Brain microvascular endothelial cell (primary cell): ENCODE measurements at regions not wholly inside any gene's neighbourhood (a gene's known extent, or its start where the extent isn't known, plus 50 kb on each side); places are given as distances from the start of the nearest gene placed in this dataset.
A peak's percentile ranks its signal among the peaks of the same experiment; 100 is the strongest.
"Not testable (repeated sequence)": the region's sequence is repeated elsewhere in the genome, so short reads cannot be mapped to it uniquely, and the experiment has no call there.

Source experiments
- DNase-seq: peaks from one replicate; pipeline ENCODE4 v3.0.0-alpha.2; 2020
- H3K27ac ChIP-seq: fragments of 250-450 bp; sonication (Bioruptor Pico); 2 replicates; pipeline ENCODE4 v1.5.1; 2020; ENCODE audit warnings: mild to moderate bottlenecking, moderate library complexity
- H3K27me3 ChIP-seq: fragments of 250-450 bp; sonication (Bioruptor Pico); replicated peaks from 2 replicates; pipeline ENCODE4 v1.5.1; 2020; ENCODE audit warnings: mild to moderate bottlenecking
- H3K36me3 ChIP-seq: fragments of 250-450 bp; sonication (Bioruptor Pico); replicated peaks from 2 replicates; pipeline ENCODE4 v1.5.1; 2020; ENCODE audit warnings: mild to moderate bottlenecking
- H3K4me3 ChIP-seq: 2 replicates; pipeline ENCODE4 v1.5.1; 2011; ENCODE audit warnings: low read depth, mild to moderate bottlenecking, control low read depth, low read length, moderate library complexity
- in situ Hi-C: cut with HindIII; loops from 2 replicates; pipeline ENCODE4 v1.10.0; 2017; ENCODE audit warnings: low sequenced_read_pairs, low pct_ligation_motif_present
- TF ChIP-seq, protein P1 (sequence below): IDR thresholded peaks from 2 replicates; pipeline ENCODE4 v1.5.1; 2011; ENCODE audit warnings: low read depth, mild to moderate bottlenecking, moderate library complexity, low read length, control low read depth, inconsistent platforms; ENCODE audit errors: missing control alignments

DNA sequence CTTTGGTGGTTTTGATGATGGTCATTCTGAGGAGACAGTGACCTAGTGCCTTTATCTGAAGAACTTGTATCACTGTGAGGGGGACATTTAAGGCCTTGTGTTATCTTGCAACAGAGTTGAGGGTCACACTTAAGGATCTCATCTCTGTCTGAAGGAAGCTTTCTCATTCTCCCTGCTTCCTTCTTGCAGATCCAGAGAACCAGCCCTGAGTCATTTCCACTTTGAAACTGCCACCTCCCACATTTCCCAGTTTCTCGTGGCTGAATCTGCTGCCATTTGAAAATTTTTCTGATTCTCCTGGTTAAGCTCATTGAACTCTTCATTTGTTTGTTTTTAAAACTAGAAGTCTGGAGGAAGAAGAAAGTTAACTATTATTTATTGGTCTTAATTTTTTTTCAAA lies 190.2 kb upstream of the CDH11 start:
- Histone ChIP-seq H3K36me3 (no peaks in the 10 kb centered on the region), H3K27ac (peak overlapping the region; percentile 65), H3K4me3 (no peak overlapping the region), H3K27me3 (no peaks in the 10 kb centered on the region)
- in situ Hi-C loops: no loop called here
- TF ChIP-seq, protein P1, sequence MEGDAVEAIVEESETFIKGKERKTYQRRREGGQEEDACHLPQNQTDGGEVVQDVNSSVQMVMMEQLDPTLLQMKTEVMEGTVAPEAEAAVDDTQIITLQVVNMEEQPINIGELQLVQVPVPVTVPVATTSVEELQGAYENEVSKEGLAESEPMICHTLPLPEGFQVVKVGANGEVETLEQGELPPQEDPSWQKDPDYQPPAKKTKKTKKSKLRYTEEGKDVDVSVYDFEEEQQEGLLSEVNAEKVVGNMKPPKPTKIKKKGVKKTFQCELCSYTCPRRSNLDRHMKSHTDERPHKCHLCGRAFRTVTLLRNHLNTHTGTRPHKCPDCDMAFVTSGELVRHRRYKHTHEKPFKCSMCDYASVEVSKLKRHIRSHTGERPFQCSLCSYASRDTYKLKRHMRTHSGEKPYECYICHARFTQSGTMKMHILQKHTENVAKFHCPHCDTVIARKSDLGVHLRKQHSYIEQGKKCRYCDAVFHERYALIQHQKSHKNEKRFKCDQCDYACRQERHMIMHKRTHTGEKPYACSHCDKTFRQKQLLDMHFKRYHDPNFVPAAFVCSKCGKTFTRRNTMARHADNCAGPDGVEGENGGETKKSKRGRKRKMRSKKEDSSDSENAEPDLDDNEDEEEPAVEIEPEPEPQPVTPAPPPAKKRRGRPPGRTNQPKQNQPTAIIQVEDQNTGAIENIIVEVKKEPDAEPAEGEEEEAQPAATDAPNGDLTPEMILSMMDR: no peak
- peak; percentile 67 for DNase-seq

DNA sequence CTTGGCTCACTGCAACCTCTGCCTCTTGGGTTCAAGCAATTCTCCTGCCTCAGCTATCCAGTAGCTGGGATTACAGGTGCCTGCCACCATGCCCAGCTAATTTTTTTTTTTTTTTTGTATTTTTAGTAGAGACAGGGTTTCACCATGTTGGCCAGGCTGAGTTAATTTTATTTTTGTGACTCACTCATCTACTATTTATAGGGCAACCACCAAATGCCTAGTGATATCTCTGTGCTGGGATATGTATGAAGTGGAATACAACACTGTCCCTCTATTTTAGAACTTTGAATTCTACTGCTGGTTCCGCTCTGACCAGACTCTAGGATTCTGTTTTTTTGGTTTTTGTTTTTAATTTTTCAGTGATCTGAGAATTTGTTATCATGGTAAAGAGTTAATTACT lies 188.6 kb upstream of the CDH11 start:
- in situ Hi-C loops, DNase-seq, H3K27me3 ChIP-seq, H3K4me3 ChIP-seq, H3K36me3 ChIP-seq, H3K27ac ChIP-seq: not testable (repeated sequence)

DNA sequence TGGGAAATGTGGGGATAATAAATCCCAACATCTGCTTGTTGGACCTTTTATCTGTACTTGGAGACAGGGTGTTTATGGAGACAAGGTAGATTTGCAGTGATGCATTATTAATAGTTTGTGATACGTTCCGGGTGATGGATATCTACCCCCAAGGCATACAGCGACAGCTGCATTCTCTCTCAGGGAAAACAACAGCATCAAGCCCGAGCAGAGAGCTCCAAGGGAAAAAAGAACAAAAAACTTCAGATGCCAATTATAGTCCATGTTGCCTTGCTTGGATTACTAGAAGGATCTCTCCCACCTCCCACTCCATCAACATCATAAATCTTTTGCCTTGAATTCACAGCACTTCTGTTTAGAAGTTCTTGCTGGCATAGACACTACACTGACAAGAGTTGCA lies 187.5 kb upstream of the CDH11 start:
- DNase-seq: no peak
- TF ChIP-seq, protein P1: no peak

DNA sequence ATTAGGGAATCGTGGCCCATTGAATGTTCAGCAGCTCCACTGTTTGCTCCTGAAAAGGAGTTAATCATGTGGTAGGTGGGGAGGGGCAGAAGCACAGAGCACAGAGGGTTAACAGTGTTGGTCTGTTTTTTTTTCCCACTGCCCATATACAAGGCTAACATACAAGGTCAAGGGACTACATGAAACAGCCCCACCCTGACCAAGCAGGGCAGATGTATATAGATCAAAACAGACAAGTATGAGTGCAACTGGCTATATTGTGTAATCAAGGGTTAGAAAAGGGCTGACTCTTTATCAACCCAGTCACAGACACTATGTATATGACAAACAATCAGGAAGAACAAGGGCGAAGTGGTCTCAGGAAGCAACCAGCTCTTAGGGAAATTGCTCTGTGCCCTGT lies 186.6 kb upstream of the CDH11 start:
- no peak overlapping the region for H3K4me3 ChIP-seq
- DNase-seq: no peak
- H3K27me3 ChIP-seq: no peaks in the 10 kb centered on the region
- no peaks in the 10 kb centered on the region for H3K36me3 ChIP-seq
- TF ChIP-seq, protein P1: no peak
- no peak overlapping the region for H3K27ac ChIP-seq
- in situ Hi-C loops: no loop called here

More for the DNA sequence above, 187.5 kb upstream of the CDH11 start:
- Histone ChIP-seq H3K4me3 (no peak overlapping the region), H3K27me3 (no peaks in the 10 kb centered on the region), H3K36me3 (no peaks in the 10 kb centered on the region), H3K27ac (no peak overlapping the region)
- in situ Hi-C loops: no loop called here

DNA sequence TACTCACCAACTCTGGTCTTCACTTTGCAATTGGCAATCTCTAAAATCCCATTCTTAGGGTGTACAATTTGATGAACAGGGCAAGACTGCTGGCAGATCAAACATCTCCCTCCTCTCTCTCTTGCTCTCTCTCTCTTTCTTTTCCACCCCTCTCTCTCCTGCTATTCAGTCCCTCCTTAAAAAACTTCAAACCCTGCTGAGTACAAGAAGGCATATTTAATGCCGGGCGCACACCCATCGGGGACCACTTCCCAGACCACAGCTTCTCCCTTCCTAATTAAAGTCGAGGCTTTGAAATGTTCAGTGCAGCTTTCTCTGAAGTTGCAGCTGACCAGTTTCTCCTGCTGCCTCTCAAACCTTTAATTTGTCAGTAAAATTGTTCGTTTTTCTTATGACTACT lies 185.4 kb upstream of the CDH11 start:
- Histone ChIP-seq H3K27ac (no peak overlapping the region), H3K27me3 (no peaks in the 10 kb centered on the region), H3K4me3 (no peak overlapping the region), H3K36me3 (no peaks in the 10 kb centered on the region)
- no peak for DNase-seq
- in situ Hi-C loops: no loop called here
- TF ChIP-seq, protein P1: no peak

DNA sequence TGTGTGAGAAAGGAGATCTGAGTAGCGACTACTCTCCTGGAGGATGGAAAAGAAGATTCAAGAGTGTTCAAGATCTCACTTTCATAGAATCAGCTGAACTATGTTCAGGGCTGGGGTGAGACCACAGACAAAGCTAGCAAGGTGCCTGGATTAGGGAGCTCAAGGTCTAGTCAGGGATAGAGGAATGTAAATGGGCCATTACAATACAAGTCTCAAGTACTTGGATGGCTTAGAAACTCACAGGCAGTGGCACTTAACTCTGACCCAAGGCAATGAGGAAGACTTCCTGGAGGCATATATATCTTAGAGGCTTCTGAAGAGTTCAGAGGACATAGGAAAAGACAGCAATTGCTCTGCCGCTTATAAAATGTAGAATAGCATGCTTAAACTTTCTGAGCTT lies 184.9 kb upstream of the CDH11 start:
- Histone ChIP-seq H3K4me3 (no peak overlapping the region), H3K27ac (no peak overlapping the region), H3K36me3 (no peaks in the 10 kb centered on the region), H3K27me3 (no peaks in the 10 kb centered on the region)
- no peak for DNase-seq
- TF ChIP-seq, protein P1: no peak
- in situ Hi-C loops: no loop called here
